DMS 273 treated with DMSO at 0.1 percent for 48 hours (cell line): ENCODE measurements at regions not wholly inside any gene's neighbourhood (a gene's known extent, or its start where the extent isn't known, plus 50 kb on each side); places are given as distances from the start of the nearest gene placed in this dataset.
"Not testable (repeated sequence)": the region's sequence is repeated elsewhere in the genome, so short reads cannot be mapped to it uniquely, and the experiment has no call there.

Experiments used
- DNase-seq: peaks from one replicate; lab custom pipeline; 2025; lab: John Stamatoyannopoulos, UW

GRCh38 chr22:49659281-49659923 is 168.3 kb downstream of the BRD1 start:
- DNase-seq, result no peak

- DNase-seq, result peak; percentile 0
These were observed 168.8 kb downstream of the BRD1 start for GRCh38 chr22:49658902-49659280.

GRCh38 chr22:49657974-49658590 is 169.6 kb downstream of the BRD1 start:
- no peak for DNase-seq

GRCh38 chr22:49657275-49657973 is 170.2 kb downstream of the BRD1 start:
- no peak for DNase-seq

GRCh38 chr22:49656883-49657274 is 170.8 kb downstream of the BRD1 start:
- DNase-seq, result not testable (repeated sequence)

GRCh38 chr22:49656291-49656851 is 171.3 kb downstream of the BRD1 start:
- no peak for DNase-seq

- no peak for DNase-seq
These were observed 172.4 kb downstream of the BRD1 start for GRCh38 chr22:49655168-49655812.

GRCh38 chr22:49650336-49651241 is 177.1 kb downstream of the BRD1 start:
- DNase-seq, result no peak

- DNase-seq, result no peak
These were observed 178.3 kb downstream of the BRD1 start for GRCh38 chr22:49649166-49650068.

GRCh38 chr22:49648053-49648452 is 179.6 kb downstream of the BRD1 start:
- DNase-seq, result no peak

GRCh38 chr22:49647627-49648026 is 180.0 kb downstream of the BRD1 start:
- no peak for DNase-seq

- DNase-seq, result no peak
These were observed 180.8 kb downstream of the BRD1 start for GRCh38 chr22:49646876-49647275.

- no peak for DNase-seq
These were observed 181.7 kb downstream of the BRD1 start for GRCh38 chr22:49645791-49646550.

GRCh38 chr22:49645257-49645656 is 182.4 kb downstream of the BRD1 start:
- DNase-seq, result no peak

- no peak for DNase-seq
These were observed 183.7 kb downstream of the BRD1 start for GRCh38 chr22:49643998-49644397.

GRCh38 chr22:49643466-49643865 is 184.2 kb downstream of the BRD1 start:
- DNase-seq, result no peak

- no peak for DNase-seq
These were observed 184.9 kb downstream of the BRD1 start for GRCh38 chr22:49642741-49643140.

GRCh38 chr22:49642331-49642730 is 185.3 kb downstream of the BRD1 start:
- DNase-seq, result no peak

GRCh38 chr22:49641770-49642313 is 185.8 kb downstream of the BRD1 start:
- DNase-seq, result no peak
